ENCODE measurements at regions not wholly inside any gene's neighbourhood (a gene's known extent, or its start where the extent isn't known, plus 50 kb on each side); places are given as distances from the start of the nearest gene placed in this dataset.

DNA sequence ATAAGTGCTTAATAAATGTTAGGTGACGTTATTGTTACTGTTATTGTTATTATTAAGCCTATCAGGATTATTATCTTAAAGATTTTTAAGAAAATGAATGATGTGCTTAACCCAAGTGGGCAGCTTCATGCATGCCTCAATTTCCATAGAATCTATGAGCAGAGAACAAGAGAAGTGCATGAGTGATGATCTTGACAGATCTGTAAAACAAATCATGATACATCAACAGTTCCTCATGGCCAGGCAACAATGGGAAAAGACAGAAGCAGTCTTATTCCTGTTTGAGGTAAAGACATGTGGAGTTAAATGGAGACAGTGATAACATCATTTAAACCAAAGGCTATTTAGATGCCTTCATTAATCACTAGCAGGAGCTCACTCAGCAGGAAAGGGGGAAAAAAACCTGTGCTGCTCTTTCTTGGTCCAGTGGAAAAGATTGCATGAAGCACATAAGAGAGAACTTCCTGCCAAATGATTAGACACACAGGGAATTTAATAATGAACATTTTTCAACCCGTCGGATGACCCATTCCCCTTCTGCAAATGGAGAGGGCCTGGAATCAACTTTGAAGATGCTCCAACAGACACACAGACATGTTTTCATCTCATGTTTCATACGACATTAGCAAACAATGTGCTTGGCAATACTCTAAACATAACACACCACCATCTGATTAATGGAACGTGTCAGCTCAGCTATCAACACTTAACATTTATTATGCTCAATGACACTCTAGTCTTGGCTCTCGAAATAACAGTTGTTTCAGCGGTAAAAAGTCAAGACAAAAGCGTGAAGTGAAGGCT is 212.2 kb upstream of the LRRN1 start:
- no peaks in the 10 kb centered on the region for H3K9me3 ChIP-seq
- no peaks in the 10 kb centered on the region for H3K27me3 ChIP-seq
- no peak for DNase-seq
- no peaks in the 10 kb centered on the region for H3K36me3 ChIP-seq
- TF ChIP-seq, protein P1, sequence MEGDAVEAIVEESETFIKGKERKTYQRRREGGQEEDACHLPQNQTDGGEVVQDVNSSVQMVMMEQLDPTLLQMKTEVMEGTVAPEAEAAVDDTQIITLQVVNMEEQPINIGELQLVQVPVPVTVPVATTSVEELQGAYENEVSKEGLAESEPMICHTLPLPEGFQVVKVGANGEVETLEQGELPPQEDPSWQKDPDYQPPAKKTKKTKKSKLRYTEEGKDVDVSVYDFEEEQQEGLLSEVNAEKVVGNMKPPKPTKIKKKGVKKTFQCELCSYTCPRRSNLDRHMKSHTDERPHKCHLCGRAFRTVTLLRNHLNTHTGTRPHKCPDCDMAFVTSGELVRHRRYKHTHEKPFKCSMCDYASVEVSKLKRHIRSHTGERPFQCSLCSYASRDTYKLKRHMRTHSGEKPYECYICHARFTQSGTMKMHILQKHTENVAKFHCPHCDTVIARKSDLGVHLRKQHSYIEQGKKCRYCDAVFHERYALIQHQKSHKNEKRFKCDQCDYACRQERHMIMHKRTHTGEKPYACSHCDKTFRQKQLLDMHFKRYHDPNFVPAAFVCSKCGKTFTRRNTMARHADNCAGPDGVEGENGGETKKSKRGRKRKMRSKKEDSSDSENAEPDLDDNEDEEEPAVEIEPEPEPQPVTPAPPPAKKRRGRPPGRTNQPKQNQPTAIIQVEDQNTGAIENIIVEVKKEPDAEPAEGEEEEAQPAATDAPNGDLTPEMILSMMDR (IDR thresholded peaks at IDR 0.05; ENCODE audit: low read depth, low read length) = no peak
- no peaks in the 10 kb centered on the region for H3K4me1 ChIP-seq
- H3K4me3 ChIP-seq (ENCODE audit: low read depth, low read length) = no peak overlapping the region

DNA sequence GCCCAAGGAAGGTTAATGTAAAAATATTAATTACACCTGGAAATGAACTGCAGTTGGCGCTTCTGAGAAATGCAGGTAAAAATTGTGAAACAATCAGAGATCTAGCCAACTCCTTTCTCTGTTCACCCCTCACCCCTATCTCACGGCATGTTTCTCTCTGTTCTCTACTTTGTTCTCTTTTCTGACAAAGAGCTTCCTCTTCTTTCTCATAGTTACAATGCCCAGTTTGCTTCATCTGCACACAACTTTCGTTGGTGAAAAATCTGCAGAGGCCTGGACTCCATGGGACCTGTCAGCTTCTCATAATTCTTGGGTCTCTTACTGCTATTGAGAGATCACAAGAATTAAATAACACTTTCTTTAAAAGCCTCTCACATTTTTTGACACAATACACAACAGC is 212.9 kb upstream of the LRRN1 start:
- Histone ChIP-seq H3K9me3 (no peaks in the 10 kb centered on the region), H3K4me1 (no peaks in the 10 kb centered on the region), H3K27me3 (no peaks in the 10 kb centered on the region), H3K4me3 (ENCODE audit: low read depth, low read length) (no peak overlapping the region), H3K36me3 (no peaks in the 10 kb centered on the region)
- no peak for DNase-seq
- TF ChIP-seq, protein P1 (IDR thresholded peaks at IDR 0.05; ENCODE audit: low read depth, low read length) = no peak

DNA sequence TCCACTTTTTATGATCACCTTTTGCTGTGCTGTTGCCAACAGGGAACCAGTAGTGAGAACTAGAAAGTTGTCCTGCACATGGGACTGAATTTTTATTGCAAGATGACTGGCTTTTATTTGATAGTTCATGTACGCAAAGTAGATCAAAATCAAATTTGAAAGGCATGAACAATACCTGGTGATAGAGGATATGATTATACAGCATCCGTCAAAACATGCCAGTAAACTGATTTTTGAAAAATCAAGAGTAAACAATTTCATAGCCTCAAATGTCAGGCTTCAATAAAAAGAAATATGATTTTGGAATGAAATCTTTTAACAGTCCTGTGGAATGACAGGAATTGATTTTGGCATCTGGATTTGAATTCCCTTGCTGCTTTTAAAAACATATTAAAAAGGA is 219.6 kb upstream of the LRRN1 start:
- no peak for DNase-seq
- no peak overlapping the region for H3K4me3 ChIP-seq (ENCODE audit: low read depth, low read length)
- no peaks in the 10 kb centered on the region for H3K27me3 ChIP-seq
- H3K4me1 ChIP-seq = no peaks in the 10 kb centered on the region
- TF ChIP-seq, protein P1 (IDR thresholded peaks at IDR 0.05; ENCODE audit: low read depth, low read length) = no peak
- no peaks in the 10 kb centered on the region for H3K36me3 ChIP-seq
- no peaks in the 10 kb centered on the region for H3K9me3 ChIP-seq

DNA sequence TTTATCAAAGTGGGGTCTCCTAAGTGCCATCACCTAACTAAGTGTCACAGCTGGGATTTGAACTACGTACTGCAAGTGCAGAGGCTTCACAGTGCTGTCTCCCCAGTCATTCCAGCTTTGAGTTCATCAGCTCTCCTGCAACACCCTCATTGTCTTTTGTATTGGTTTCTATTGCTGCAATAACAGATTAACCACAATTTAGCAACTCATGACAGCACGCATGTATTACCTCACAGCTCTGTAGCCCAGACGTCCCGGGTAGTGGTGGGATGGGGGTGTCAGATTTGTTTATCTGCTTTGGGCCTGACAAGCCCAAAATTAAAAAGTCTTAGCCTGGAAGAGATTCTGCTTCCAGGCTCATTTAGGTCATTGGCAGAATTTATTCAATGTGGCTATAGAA is 220.5 kb upstream of the LRRN1 start:
- no peaks in the 10 kb centered on the region for H3K36me3 ChIP-seq
- TF ChIP-seq, protein P1 (IDR thresholded peaks at IDR 0.05; ENCODE audit: low read depth, low read length) = no peak
- H3K27me3 ChIP-seq = no peaks in the 10 kb centered on the region
- DNase-seq = no peak
- no peak overlapping the region for H3K4me3 ChIP-seq (ENCODE audit: low read depth, low read length)
- no peaks in the 10 kb centered on the region for H3K4me1 ChIP-seq
- H3K9me3 ChIP-seq = no peaks in the 10 kb centered on the region

DNA sequence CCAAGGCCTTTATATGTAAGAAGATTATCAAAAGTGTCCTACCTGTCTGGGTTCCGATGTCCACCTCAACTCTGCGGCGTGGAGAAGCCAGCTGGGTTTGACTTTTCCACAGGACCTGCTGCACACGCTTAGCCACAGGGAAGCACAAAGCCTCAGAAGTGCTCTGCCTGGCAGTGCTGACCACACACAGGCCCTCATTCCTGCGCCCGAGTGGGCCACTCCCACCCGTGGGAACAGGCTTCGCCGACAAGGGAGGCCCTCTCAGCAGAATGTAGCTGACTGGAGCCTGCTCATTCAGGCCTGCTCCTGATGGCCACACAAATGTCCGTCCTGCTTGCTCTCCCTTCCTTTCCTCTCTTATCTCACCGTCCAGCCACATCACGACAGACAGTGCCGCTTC is 221.4 kb upstream of the LRRN1 start:
- Histone ChIP-seq H3K4me1 (no peaks in the 10 kb centered on the region), H3K4me3 (ENCODE audit: low read depth, low read length) (no peak overlapping the region), H3K9me3 (no peaks in the 10 kb centered on the region), H3K36me3 (no peaks in the 10 kb centered on the region), H3K27me3 (no peaks in the 10 kb centered on the region)
- no peak for DNase-seq
- TF ChIP-seq, protein P1 (IDR thresholded peaks at IDR 0.05; ENCODE audit: low read depth, low read length) = no peak

DNA sequence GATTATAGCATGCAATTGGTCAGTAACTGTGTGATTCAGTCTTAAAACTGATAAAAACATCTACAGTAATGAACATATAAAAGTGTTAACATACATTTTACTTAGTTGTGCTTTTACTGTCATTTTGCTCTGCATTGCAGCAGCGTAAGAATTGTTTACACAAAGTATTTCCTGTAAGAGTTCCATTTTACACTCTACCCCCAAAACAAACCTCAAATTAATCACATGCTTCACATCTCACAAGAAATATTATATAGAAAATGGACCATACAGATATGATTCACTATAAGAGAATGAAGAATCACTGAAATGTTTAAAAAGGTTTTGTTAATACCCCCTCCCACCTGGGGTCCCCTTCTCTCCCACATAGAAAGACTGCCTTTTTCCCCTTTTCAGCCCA is 225.9 kb upstream of the LRRN1 start:
- TF ChIP-seq, protein P1 (IDR thresholded peaks at IDR 0.05; ENCODE audit: low read depth, low read length) = no peak
- H3K4me1 ChIP-seq = no peaks in the 10 kb centered on the region
- no peaks in the 10 kb centered on the region for H3K9me3 ChIP-seq
- DNase-seq = no peak
- no peak overlapping the region for H3K4me3 ChIP-seq (ENCODE audit: low read depth, low read length)
- no peaks in the 10 kb centered on the region for H3K27me3 ChIP-seq
- no peaks in the 10 kb centered on the region for H3K36me3 ChIP-seq
